ENCODE measurements at regions not wholly inside any gene's neighbourhood (a gene's known extent, or its start where the extent isn't known, plus 50 kb on each side); places are given as distances from the start of the nearest gene placed in this dataset.

DNA sequence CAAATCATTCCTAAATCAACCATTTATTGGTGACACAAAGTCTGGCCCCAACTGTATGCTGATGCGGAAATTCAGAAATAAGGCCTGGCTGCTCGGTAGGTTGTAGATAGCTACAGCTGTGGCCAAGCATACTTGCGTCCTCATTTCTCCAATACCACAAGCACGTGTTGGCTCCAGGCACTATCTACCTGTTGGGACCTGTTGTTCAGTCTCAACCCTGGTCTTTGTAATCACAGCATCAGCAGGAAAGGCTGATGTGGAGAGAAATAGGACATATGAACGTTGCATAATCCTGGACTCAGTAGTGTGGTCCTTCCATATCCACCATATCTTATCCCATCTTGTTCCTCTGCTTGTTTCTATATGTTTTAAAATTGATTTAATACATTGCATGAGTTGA lies 212.6 kb downstream of the PMAIP1 start:
- no peaks in the 10 kb centered on the region for H3K27me3 ChIP-seq (ENCODE audit: control insufficient read depth in 1 of 2, insufficient read depth in 2 of 2, low read length in 2 of 2)
- no peaks in the 10 kb centered on the region for H3K9me3 ChIP-seq (ENCODE audit: control insufficient read depth in 1 of 2, low read length in 2 of 2)
- peaks cover 0 to 1% of the 10 kb centered on the region in 2 donors for H3K4me1 ChIP-seq (ENCODE audit: control insufficient read depth in 1 of 2, insufficient read depth in 2 of 2, low read length in 2 of 2)
- no peak overlapping the region for H3K27ac ChIP-seq (ENCODE audit: low read depth, low read length)
- no peak overlapping the region for H3K4me3 ChIP-seq (ENCODE audit: low read depth in 1 of 2, low read length in 2 of 2)
- H3K36me3 ChIP-seq (ENCODE audit: control insufficient read depth in 1 of 2, insufficient read depth in 2 of 2, low read length in 2 of 2) = no peaks in the 10 kb centered on the region
- H3K9ac ChIP-seq (ENCODE audit: low read depth in 1 of 2, low read length in 2 of 2) = no peak overlapping the region

GRCh38 chr18:60111525-60111924 lies 211.7 kb downstream of the PMAIP1 start:
- Histone ChIP-seq H3K4me1 (ENCODE audit: control insufficient read depth in 1 of 2, insufficient read depth in 2 of 2, low read length in 2 of 2) (no peaks in the 10 kb centered on the region), H3K27me3 (ENCODE audit: control insufficient read depth in 1 of 2, insufficient read depth in 2 of 2, low read length in 2 of 2) (no peaks in the 10 kb centered on the region)

GRCh38 chr18:60110836-60111235 lies 211.0 kb downstream of the PMAIP1 start:
- no peaks in the 10 kb centered on the region for H3K9me3 ChIP-seq (ENCODE audit: control insufficient read depth in 1 of 2, low read length in 2 of 2)
- H3K4me1 ChIP-seq (ENCODE audit: control insufficient read depth in 1 of 2, insufficient read depth in 2 of 2, low read length in 2 of 2) = no peaks in the 10 kb centered on the region
- no peak overlapping the region for H3K4me3 ChIP-seq (ENCODE audit: low read depth in 1 of 2, low read length in 2 of 2)
- H3K9ac ChIP-seq (ENCODE audit: low read depth in 1 of 2, low read length in 2 of 2) = no peak overlapping the region
- no peaks in the 10 kb centered on the region for H3K36me3 ChIP-seq (ENCODE audit: control insufficient read depth in 1 of 2, insufficient read depth in 2 of 2, low read length in 2 of 2)
- no peak overlapping the region for H3K27ac ChIP-seq (ENCODE audit: low read depth, low read length)
- no peaks in the 10 kb centered on the region for H3K27me3 ChIP-seq (ENCODE audit: control insufficient read depth in 1 of 2, insufficient read depth in 2 of 2, low read length in 2 of 2)

More at GRCh38 chr18:60111525-60111924, 211.7 kb downstream of the PMAIP1 start:
- no peak overlapping the region for H3K27ac ChIP-seq (ENCODE audit: low read depth, low read length)
- H3K9ac ChIP-seq (ENCODE audit: low read depth in 1 of 2, low read length in 2 of 2) = no peak overlapping the region
- H3K4me3 ChIP-seq (ENCODE audit: low read depth in 1 of 2, low read length in 2 of 2) = no peak overlapping the region
- no peaks in the 10 kb centered on the region for H3K9me3 ChIP-seq (ENCODE audit: control insufficient read depth in 1 of 2, low read length in 2 of 2)
- H3K36me3 ChIP-seq (ENCODE audit: control insufficient read depth in 1 of 2, insufficient read depth in 2 of 2, low read length in 2 of 2) = no peaks in the 10 kb centered on the region

- H3K36me3 ChIP-seq (ENCODE audit: control insufficient read depth in 1 of 2, insufficient read depth in 2 of 2, low read length in 2 of 2) = no peaks in the 10 kb centered on the region
- no peak overlapping the region for H3K27ac ChIP-seq (ENCODE audit: low read depth, low read length)
- H3K4me1 ChIP-seq (ENCODE audit: control insufficient read depth in 1 of 2, insufficient read depth in 2 of 2, low read length in 2 of 2) = peaks cover 0 to 6% of the 10 kb centered on the region in 2 donors
- H3K27me3 ChIP-seq (ENCODE audit: control insufficient read depth in 1 of 2, insufficient read depth in 2 of 2, low read length in 2 of 2) = no peaks in the 10 kb centered on the region
- H3K9ac ChIP-seq (ENCODE audit: low read depth in 1 of 2, low read length in 2 of 2) = no peak overlapping the region
- no peak overlapping the region for H3K4me3 ChIP-seq (ENCODE audit: low read depth in 1 of 2, low read length in 2 of 2)
- H3K9me3 ChIP-seq (ENCODE audit: control insufficient read depth in 1 of 2, low read length in 2 of 2) = no peaks in the 10 kb centered on the region
Observed at GRCh38 chr18:60100778-60101177, 201.0 kb downstream of the PMAIP1 start.

DNA sequence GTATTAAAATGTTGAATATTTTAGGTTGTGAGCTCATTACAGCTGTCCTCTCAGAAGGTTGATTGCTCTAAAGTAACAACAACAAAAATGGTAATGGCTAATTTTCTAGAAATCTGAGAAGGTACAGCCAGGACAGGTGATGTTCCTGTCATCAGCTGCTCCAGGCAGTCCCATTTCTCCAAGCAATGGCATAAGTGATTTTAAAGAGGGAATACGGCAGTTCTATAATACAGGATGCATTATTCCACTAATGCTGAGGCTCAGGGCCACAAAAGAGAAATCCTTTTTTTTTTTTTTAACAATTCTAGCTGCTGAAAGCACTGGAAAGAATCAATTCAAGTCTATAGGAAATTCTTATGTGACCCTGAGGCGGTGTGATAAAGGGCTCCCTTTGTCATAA lies 199.9 kb downstream of the PMAIP1 start:
- Histone ChIP-seq H3K9ac (ENCODE audit: low read depth in 1 of 2, low read length in 2 of 2) (no peak overlapping the region), H3K9me3 (ENCODE audit: control insufficient read depth in 1 of 2, low read length in 2 of 2) (no peaks in the 10 kb centered on the region), H3K36me3 (ENCODE audit: control insufficient read depth in 1 of 2, insufficient read depth in 2 of 2, low read length in 2 of 2) (no peaks in the 10 kb centered on the region), H3K27ac (ENCODE audit: low read depth, low read length) (no peak overlapping the region), H3K27me3 (ENCODE audit: control insufficient read depth in 1 of 2, insufficient read depth in 2 of 2, low read length in 2 of 2) (no peaks in the 10 kb centered on the region), H3K4me1 (ENCODE audit: control insufficient read depth in 1 of 2, insufficient read depth in 2 of 2, low read length in 2 of 2) (peaks cover 0 to 6% of the 10 kb centered on the region in 2 donors), H3K4me3 (ENCODE audit: low read depth in 1 of 2, low read length in 2 of 2) (no peak overlapping the region)

DNA sequence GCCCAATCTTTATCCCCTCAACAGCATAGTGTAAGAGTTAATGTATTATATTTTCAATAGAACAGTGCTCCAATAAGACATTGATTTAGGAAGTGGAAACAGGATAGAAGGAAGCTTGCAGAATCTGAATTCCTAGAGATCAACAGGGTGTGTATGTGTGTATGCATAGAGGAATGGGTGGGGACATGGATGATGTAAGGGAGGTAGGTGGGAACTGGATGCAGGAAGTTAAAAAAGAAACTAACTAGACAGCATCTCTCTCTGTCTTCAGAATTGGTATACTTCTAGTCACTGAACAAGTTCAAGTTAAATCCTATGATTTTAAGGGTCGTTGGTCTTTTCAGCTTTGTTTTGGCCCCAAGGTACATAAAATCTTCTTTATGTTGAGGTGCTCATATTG lies 196.6 kb downstream of the PMAIP1 start:
- Histone ChIP-seq H3K9ac (ENCODE audit: low read depth in 1 of 2, low read length in 2 of 2) (no peak overlapping the region), H3K9me3 (ENCODE audit: control insufficient read depth in 1 of 2, low read length in 2 of 2) (peaks cover 3 to 14% of the 10 kb centered on the region in 2 donors), H3K4me1 (ENCODE audit: control insufficient read depth in 1 of 2, insufficient read depth in 2 of 2, low read length in 2 of 2) (peaks cover 0 to 6% of the 10 kb centered on the region in 2 donors), H3K36me3 (ENCODE audit: control insufficient read depth in 1 of 2, insufficient read depth in 2 of 2, low read length in 2 of 2) (no peaks in the 10 kb centered on the region), H3K4me3 (ENCODE audit: low read depth in 1 of 2, low read length in 2 of 2) (no peak overlapping the region), H3K27me3 (ENCODE audit: control insufficient read depth in 1 of 2, insufficient read depth in 2 of 2, low read length in 2 of 2) (no peaks in the 10 kb centered on the region), H3K27ac (ENCODE audit: low read depth, low read length) (no peak overlapping the region)

GRCh38 chr18:60092073-60092472 lies 192.3 kb downstream of the PMAIP1 start:
- no peak overlapping the region for H3K9ac ChIP-seq (ENCODE audit: low read depth in 1 of 2, low read length in 2 of 2)
- no peaks in the 10 kb centered on the region for H3K36me3 ChIP-seq (ENCODE audit: control insufficient read depth in 1 of 2, insufficient read depth in 2 of 2, low read length in 2 of 2)
- no peaks in the 10 kb centered on the region for H3K27me3 ChIP-seq (ENCODE audit: control insufficient read depth in 1 of 2, insufficient read depth in 2 of 2, low read length in 2 of 2)
- no peak overlapping the region for H3K27ac ChIP-seq (ENCODE audit: low read depth, low read length)
- H3K4me1 ChIP-seq (ENCODE audit: control insufficient read depth in 1 of 2, insufficient read depth in 2 of 2, low read length in 2 of 2) = peaks cover 0 to 5% of the 10 kb centered on the region in 2 donors
- no peak overlapping the region for H3K4me3 ChIP-seq (ENCODE audit: low read depth in 1 of 2, low read length in 2 of 2)
- H3K9me3 ChIP-seq (ENCODE audit: control insufficient read depth in 1 of 2, low read length in 2 of 2) = peaks cover 3 to 14% of the 10 kb centered on the region in 2 donors

DNA sequence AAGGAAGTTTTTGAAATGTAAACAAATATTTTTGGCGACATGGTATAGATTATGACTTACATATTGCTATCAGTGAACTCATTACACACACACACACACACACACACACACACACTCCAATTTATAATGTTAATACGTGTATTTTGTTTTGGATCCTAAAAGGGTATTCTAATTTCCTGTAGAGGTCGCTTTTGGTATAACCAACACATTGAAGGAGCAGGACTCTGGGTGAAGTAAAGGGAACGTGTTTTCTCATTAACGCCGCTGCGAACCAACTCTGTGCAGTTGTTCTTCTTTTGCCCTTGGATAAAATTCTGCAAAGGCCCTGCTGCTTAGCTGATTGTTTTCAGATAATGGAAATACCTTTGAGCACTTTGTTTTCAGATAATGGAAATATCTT lies 190.4 kb downstream of the PMAIP1 start:
- H3K4me1 ChIP-seq (ENCODE audit: control insufficient read depth in 1 of 2, insufficient read depth in 2 of 2, low read length in 2 of 2) = no peaks in the 10 kb centered on the region

GRCh38 chr18:60082790-60083189 lies 183.0 kb downstream of the PMAIP1 start:
- H3K9me3 ChIP-seq (ENCODE audit: control insufficient read depth in 1 of 2, low read length in 2 of 2) = no peaks in the 10 kb centered on the region
- H3K9ac ChIP-seq (ENCODE audit: low read depth in 1 of 2, low read length in 2 of 2) = no peak overlapping the region
- no peak overlapping the region for H3K4me3 ChIP-seq (ENCODE audit: low read depth in 1 of 2, low read length in 2 of 2)
- no peak overlapping the region for H3K27ac ChIP-seq (ENCODE audit: low read depth, low read length)
- H3K4me1 ChIP-seq (ENCODE audit: control insufficient read depth in 1 of 2, insufficient read depth in 2 of 2, low read length in 2 of 2) = no peaks in the 10 kb centered on the region
- no peaks in the 10 kb centered on the region for H3K27me3 ChIP-seq (ENCODE audit: control insufficient read depth in 1 of 2, insufficient read depth in 2 of 2, low read length in 2 of 2)
- H3K36me3 ChIP-seq (ENCODE audit: control insufficient read depth in 1 of 2, insufficient read depth in 2 of 2, low read length in 2 of 2) = no peaks in the 10 kb centered on the region

More for the DNA sequence above, 190.4 kb downstream of the PMAIP1 start:
- Histone ChIP-seq H3K9ac (ENCODE audit: low read depth in 1 of 2, low read length in 2 of 2) (no peak overlapping the region), H3K9me3 (ENCODE audit: control insufficient read depth in 1 of 2, low read length in 2 of 2) (peaks cover 3 to 14% of the 10 kb centered on the region in 2 donors), H3K36me3 (ENCODE audit: control insufficient read depth in 1 of 2, insufficient read depth in 2 of 2, low read length in 2 of 2) (no peaks in the 10 kb centered on the region), H3K4me3 (ENCODE audit: low read depth in 1 of 2, low read length in 2 of 2) (no peak overlapping the region), H3K27me3 (ENCODE audit: control insufficient read depth in 1 of 2, insufficient read depth in 2 of 2, low read length in 2 of 2) (no peaks in the 10 kb centered on the region), H3K27ac (ENCODE audit: low read depth, low read length) (no peak overlapping the region)

DNA sequence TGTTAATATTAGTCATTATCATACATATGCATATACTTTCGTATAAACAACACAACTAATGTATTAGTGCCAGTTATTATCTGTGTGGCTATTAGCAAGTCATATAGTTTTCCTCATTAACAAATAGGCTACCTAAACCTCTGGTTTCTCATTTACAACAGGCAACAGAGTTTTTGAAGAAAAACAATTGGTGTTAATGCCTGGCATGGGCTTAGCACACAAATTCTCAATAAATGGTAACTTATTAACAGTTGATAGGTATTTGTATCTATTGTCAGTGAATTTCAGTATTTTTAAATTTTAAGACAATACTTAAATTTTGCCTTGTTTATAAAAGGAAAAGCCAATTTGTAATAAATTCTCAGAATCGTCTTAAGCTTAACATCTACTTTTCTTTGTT lies 182.5 kb downstream of the PMAIP1 start:
- Histone ChIP-seq H3K4me3 (ENCODE audit: low read depth in 1 of 2, low read length in 2 of 2) (no peak overlapping the region), H3K4me1 (ENCODE audit: control insufficient read depth in 1 of 2, insufficient read depth in 2 of 2, low read length in 2 of 2) (no peaks in the 10 kb centered on the region), H3K36me3 (ENCODE audit: control insufficient read depth in 1 of 2, insufficient read depth in 2 of 2, low read length in 2 of 2) (no peaks in the 10 kb centered on the region), H3K9me3 (ENCODE audit: control insufficient read depth in 1 of 2, low read length in 2 of 2) (no peaks in the 10 kb centered on the region), H3K9ac (ENCODE audit: low read depth in 1 of 2, low read length in 2 of 2) (no peak overlapping the region), H3K27ac (ENCODE audit: low read depth, low read length) (no peak overlapping the region), H3K27me3 (ENCODE audit: control insufficient read depth in 1 of 2, insufficient read depth in 2 of 2, low read length in 2 of 2) (no peaks in the 10 kb centered on the region)

GRCh38 chr18:60075477-60075876 lies 175.7 kb downstream of the PMAIP1 start:
- H3K4me3 ChIP-seq (ENCODE audit: low read depth in 1 of 2, low read length in 2 of 2) = no peak overlapping the region
- H3K27me3 ChIP-seq (ENCODE audit: control insufficient read depth in 1 of 2, insufficient read depth in 2 of 2, low read length in 2 of 2) = no peaks in the 10 kb centered on the region
- no peak overlapping the region for H3K9ac ChIP-seq (ENCODE audit: low read depth in 1 of 2, low read length in 2 of 2)
- H3K4me1 ChIP-seq (ENCODE audit: control insufficient read depth in 1 of 2, insufficient read depth in 2 of 2, low read length in 2 of 2) = no peaks in the 10 kb centered on the region
- H3K36me3 ChIP-seq (ENCODE audit: control insufficient read depth in 1 of 2, insufficient read depth in 2 of 2, low read length in 2 of 2) = no peaks in the 10 kb centered on the region
- H3K27ac ChIP-seq (ENCODE audit: low read depth, low read length) = no peak overlapping the region
- H3K9me3 ChIP-seq (ENCODE audit: control insufficient read depth in 1 of 2, low read length in 2 of 2) = peaks cover 0 to 6% of the 10 kb centered on the region in 2 donors

All from duodenal mucosa (tissue), 2 donors.